ENCODE measurements at regions not wholly inside any gene's neighbourhood (a gene's known extent, or its start where the extent isn't known, plus 50 kb on each side); places are given as distances from the start of the nearest gene placed in this dataset.

GRCh38 chr2:12002215-12002614, 255.8 kb downstream of the LPIN1 start:
- WGBS (ENCODE audit: insufficient coverage): no CpG with 5 or more reads among the region's 3 CpGs
- intact Hi-C loops (cut with micrococcal nuclease): loop anchor here (10.0 kb wide), 1 partner anchor 53 kb away; no protein-coding TSS in a partner anchor
- TF ChIP-seq EZH2 (IDR thresholded peaks at IDR 0.05; ENCODE audit: borderline replicate concordance, insufficient read depth, low read depth, low read length, poor library complexity, severe bottlenecking): no peak
- no peak for TF ChIP-seq CTCF (IDR thresholded peaks at IDR 0.05)
- no peak overlapping the region for H3K4me3 Mint-ChIP-seq
- peaks cover 28 to 48% of the 10 kb centered on the region in 2 donors for H3K4me1 ChIP-seq (ENCODE audit: control insufficient read depth in 2 of 2, insufficient read depth in 2 of 2, low read length in 2 of 2)
- no peak for DNase-seq
- H3K9me3 Mint-ChIP-seq (ENCODE audit: insufficient read depth): peaks cover 8% of the 10 kb centered on the region
- no peak overlapping the region for H3K9ac ChIP-seq (ENCODE audit: low read length)
- no peaks in the 10 kb centered on the region for H3K27me3 Mint-ChIP-seq
- no peak overlapping the region for H2AFZ ChIP-seq (ENCODE audit: insufficient read depth, low read depth, low read length, poor library complexity, severe bottlenecking)
- H3K4me2 ChIP-seq (replicated peaks; ENCODE audit: low read depth, low read length, poor library complexity, severe bottlenecking): no peak overlapping the region
- H3K27ac ChIP-seq (ENCODE audit: low read length in 2 of 2): no peak overlapping the region
- H3K79me2 ChIP-seq (ENCODE audit: control insufficient read depth, insufficient read depth, low read length): no peaks in the 10 kb centered on the region
- ChIA-PET POLR2A (no interaction called here), CTCF (no interaction called here)
- H3K9me3 ChIP-seq (ENCODE audit: control extremely low read depth in 1 of 3, control insufficient read depth in 2 of 3, insufficient read depth in 1 of 3, low read length in 2 of 3): no peaks in the 10 kb centered on the region
- no peak overlapping the region for H3K4me3 ChIP-seq (ENCODE audit: control extremely low read depth in 1 of 5, extremely low read depth in 1 of 5, insufficient read depth in 1 of 5, low read depth in 2 of 5, low read length in 4 of 5)
- ATAC-seq (ENCODE audit: low read depth): no peak
- no peaks in the 10 kb centered on the region for H3K27me3 ChIP-seq (replicated peaks in 1 of 4; ENCODE audit: control extremely low read depth in 1 of 4, control insufficient read depth in 3 of 4, insufficient read depth in 4 of 4, low read length in 3 of 4)
- no peaks in the 10 kb centered on the region for H3K36me3 ChIP-seq (replicated peaks in 1 of 2; ENCODE audit: control extremely low read depth in 1 of 2, control insufficient read depth in 1 of 2, extremely low read depth in 1 of 2, insufficient read depth in 2 of 2, low read length in 1 of 2)
- no peaks in the 10 kb centered on the region for H4K20me1 ChIP-seq (ENCODE audit: control insufficient read depth, insufficient read depth, low read length, poor library complexity, severe bottlenecking)
- peaks cover 34% of the 10 kb centered on the region for H3K4me1 Mint-ChIP-seq
- H3K27ac Mint-ChIP-seq: no peak overlapping the region

GRCh38 chr2:12004713-12005112, 258.3 kb downstream of the LPIN1 start:
- H3K27me3 ChIP-seq (replicated peaks in 1 of 4; ENCODE audit: control extremely low read depth in 1 of 4, control insufficient read depth in 3 of 4, insufficient read depth in 4 of 4, low read length in 3 of 4): no peaks in the 10 kb centered on the region

More at GRCh38 chr2:12004713-12005112, 258.3 kb downstream of the LPIN1 start:
- Mint-ChIP-seq H3K4me3 (no peak overlapping the region), H3K9me3 (ENCODE audit: insufficient read depth) (peaks cover 8% of the 10 kb centered on the region), H3K27me3 (no peaks in the 10 kb centered on the region), H3K27ac (no peak overlapping the region), H3K4me1 (peaks cover 43% of the 10 kb centered on the region)
- H3K9me3 ChIP-seq (ENCODE audit: control extremely low read depth in 1 of 3, control insufficient read depth in 2 of 3, insufficient read depth in 1 of 3, low read length in 2 of 3): no peaks in the 10 kb centered on the region
- H4K20me1 ChIP-seq (ENCODE audit: control insufficient read depth, insufficient read depth, low read length, poor library complexity, severe bottlenecking): no peaks in the 10 kb centered on the region
- 90% methylated on average over 4 of the region's 6 CpGs for WGBS (ENCODE audit: insufficient coverage)
- no peak overlapping the region for H3K4me3 ChIP-seq (ENCODE audit: control extremely low read depth in 1 of 5, extremely low read depth in 1 of 5, insufficient read depth in 1 of 5, low read depth in 2 of 5, low read length in 4 of 5)
- H3K4me2 ChIP-seq (replicated peaks; ENCODE audit: low read depth, low read length, poor library complexity, severe bottlenecking): no peak overlapping the region
- intact Hi-C loops (cut with micrococcal nuclease): loop anchor here (10.0 kb wide), 1 partner anchor 50 kb away; no protein-coding TSS in a partner anchor
- H3K36me3 ChIP-seq (replicated peaks in 1 of 2; ENCODE audit: control extremely low read depth in 1 of 2, control insufficient read depth in 1 of 2, extremely low read depth in 1 of 2, insufficient read depth in 2 of 2, low read length in 1 of 2): no peaks in the 10 kb centered on the region
- no peak overlapping the region for H3K9ac ChIP-seq (ENCODE audit: low read length)
- ATAC-seq (ENCODE audit: low read depth): no peak
- H2AFZ ChIP-seq (ENCODE audit: insufficient read depth, low read depth, low read length, poor library complexity, severe bottlenecking): no peak overlapping the region
- ChIA-PET POLR2A (no interaction called here), CTCF (no interaction called here)
- TF ChIP-seq CTCF (IDR thresholded peaks at IDR 0.05): no peak
- TF ChIP-seq EZH2 (IDR thresholded peaks at IDR 0.05; ENCODE audit: borderline replicate concordance, insufficient read depth, low read depth, low read length, poor library complexity, severe bottlenecking): no peak
- H3K27ac ChIP-seq (ENCODE audit: low read length in 2 of 2): no peak overlapping the region
- no peaks in the 10 kb centered on the region for H3K79me2 ChIP-seq (ENCODE audit: control insufficient read depth, insufficient read depth, low read length)
- peaks cover 30 to 41% of the 10 kb centered on the region in 2 donors for H3K4me1 ChIP-seq (ENCODE audit: control insufficient read depth in 2 of 2, insufficient read depth in 2 of 2, low read length in 2 of 2)
- no peak for DNase-seq

Data from B cell (primary cell).